Fibroblast of villous mesenchyme (primary cell): ENCODE measurements at regions not wholly inside any gene's neighbourhood (a gene's known extent, or its start where the extent isn't known, plus 50 kb on each side); places are given as distances from the start of the nearest gene placed in this dataset.

Experiments
- DNase-seq: peaks from one replicate; pipeline ENCODE4 v3.0.0-alpha.2; 2010; ENCODE audit warnings: low read depth
- H3K4me3 ChIP-seq: 2 replicates; pipeline ENCODE4 v1.5.1; 2011; ENCODE audit warnings: low read depth, mild to moderate bottlenecking, low read length
- TF ChIP-seq, protein P1 (sequence below): IDR thresholded peaks from 2 replicates; pipeline ENCODE4 v1.5.1; 2012; ENCODE audit warnings: low read depth, mild to moderate bottlenecking, low read length; ENCODE audit not compliant: insufficient read depth

DNA sequence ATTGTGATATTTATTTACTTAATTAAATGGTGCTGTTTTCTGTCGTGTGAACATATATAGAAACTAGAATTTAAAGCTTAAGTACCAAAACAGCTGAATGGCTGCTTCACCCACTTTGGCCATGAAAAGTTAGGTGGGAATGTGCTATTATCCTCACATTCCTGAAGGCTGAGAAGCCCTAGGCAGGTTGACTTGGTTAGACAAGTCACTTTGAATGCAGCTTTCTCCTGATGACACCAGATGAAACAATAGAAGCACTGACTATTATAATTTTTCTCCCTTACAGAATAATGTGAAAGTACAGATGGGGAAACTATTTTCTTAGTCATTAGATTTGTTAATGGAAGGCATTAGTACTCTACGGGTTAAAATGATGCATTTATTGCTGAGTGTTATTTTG, 65.1 kb upstream of the C5orf46 start:
- TF ChIP-seq, protein P1, sequence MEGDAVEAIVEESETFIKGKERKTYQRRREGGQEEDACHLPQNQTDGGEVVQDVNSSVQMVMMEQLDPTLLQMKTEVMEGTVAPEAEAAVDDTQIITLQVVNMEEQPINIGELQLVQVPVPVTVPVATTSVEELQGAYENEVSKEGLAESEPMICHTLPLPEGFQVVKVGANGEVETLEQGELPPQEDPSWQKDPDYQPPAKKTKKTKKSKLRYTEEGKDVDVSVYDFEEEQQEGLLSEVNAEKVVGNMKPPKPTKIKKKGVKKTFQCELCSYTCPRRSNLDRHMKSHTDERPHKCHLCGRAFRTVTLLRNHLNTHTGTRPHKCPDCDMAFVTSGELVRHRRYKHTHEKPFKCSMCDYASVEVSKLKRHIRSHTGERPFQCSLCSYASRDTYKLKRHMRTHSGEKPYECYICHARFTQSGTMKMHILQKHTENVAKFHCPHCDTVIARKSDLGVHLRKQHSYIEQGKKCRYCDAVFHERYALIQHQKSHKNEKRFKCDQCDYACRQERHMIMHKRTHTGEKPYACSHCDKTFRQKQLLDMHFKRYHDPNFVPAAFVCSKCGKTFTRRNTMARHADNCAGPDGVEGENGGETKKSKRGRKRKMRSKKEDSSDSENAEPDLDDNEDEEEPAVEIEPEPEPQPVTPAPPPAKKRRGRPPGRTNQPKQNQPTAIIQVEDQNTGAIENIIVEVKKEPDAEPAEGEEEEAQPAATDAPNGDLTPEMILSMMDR = no peak
- DNase-seq = no peak
- no peak overlapping the region for H3K4me3 ChIP-seq

DNA sequence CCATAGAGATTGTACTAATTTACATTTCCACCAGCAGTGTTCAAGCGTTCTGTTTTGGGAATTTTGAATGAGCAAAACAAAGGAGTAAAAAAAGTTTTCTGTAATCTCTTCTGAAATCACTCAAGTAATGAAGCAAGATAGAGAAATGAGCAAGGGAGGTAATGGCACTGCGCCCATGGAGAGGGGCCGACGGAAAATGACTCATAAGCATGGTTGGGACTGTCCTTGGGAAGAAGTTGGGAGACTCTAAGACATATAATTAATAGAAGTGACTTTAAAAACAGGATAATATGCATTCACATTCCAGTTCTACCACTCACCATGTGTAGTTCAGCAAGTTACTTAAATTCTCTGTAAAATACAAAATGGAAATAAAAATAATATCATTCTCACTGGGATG, 62.5 kb upstream of the C5orf46 start:
- TF ChIP-seq, protein P1 = no peak
- H3K4me3 ChIP-seq = no peak overlapping the region
- no peak for DNase-seq

DNA sequence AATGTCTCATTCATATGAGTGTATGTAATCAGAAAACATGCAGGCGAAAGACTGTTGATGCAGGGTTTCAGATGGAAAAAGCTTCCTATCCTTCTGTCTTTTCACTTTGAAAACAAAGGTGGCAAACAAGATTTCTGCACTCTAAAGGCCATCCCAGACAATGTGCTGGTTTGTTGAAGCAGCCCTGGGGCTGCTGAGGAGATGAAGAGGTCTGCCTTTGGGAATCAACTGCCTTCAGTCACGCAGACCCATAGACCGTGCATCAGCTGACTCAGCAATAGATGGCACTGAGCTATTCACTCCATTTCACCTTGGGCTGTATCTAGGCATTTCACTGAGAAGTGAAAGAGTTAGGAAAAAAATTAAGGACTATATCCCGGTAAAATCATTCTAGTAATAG, 60.5 kb upstream of the C5orf46 start:
- no peak for DNase-seq
- no peak overlapping the region for H3K4me3 ChIP-seq
- TF ChIP-seq, protein P1 = no peak

DNA sequence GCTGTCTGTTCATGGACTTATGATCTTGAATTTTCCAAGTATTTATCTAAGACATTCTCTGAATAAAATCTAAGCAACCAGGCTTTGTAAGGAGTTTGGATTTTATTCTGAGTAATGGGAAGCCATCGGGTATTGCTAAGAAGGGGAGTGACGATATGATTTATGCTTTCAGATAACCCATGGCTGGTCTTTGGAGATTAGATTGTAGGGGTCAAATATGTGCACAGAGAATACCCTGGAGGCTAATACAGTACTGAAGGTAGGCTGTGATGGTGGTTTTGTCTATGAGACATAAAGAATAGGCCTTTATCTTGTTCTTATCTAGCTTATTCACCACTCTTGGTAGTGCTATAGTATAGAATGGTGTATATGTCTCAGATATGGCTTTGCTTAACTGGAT, 60.0 kb upstream of the C5orf46 start:
- H3K4me3 ChIP-seq = no peak overlapping the region
- DNase-seq = no peak
- TF ChIP-seq, protein P1 = no peak

DNA sequence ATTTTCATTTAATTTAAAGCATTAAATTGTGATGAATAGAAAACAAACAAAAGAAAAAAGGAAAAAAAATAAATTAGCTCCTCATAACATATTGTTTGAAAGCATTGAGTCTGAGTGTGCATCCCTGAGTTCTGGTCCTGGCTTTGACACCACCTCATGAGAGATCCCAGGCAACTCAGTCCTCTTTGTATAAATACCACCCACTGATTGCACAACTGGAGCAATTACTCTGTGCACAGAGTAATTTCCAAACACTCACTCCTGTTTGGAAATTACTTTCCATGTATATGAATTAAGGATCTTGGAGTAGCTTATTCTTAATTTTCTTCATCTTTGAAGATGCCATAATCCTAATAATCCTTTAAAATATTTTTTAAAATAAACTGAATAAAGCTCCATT, 59.4 kb upstream of the C5orf46 start:
- TF ChIP-seq, protein P1 = no peak

DNA sequence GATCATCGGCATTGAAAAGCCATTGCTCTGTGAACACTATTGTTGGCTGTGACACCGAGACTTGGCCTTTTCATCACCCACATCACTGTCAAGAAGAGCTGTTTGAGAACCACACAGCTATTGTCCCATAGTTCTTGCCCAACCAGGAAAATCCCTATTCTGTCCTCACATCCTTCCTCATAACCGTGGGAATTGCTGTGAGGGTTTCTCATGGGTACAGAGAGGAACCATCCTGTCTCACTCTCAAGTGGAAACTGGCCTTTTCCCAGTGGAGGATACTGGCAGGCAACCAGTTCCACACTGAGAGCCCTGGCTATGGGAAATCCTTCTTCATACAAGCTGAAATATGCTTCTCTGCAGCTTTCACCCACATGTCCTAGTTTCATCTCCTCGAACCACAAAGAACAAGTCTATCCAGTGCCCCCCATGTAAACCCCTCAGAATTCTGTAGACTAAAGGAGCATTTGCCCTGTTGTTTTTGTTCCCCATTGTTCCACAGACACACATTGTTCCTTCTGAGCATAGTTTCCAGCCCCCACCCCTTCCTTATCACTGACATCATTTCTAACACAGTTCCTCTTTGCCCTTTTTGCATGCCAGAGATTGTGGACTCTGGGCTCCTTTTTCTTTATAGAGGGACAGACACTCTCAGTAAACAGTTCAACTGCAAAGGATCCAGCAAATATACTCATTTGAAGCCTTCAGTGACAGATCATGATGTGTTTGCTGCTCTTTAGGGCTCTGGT, 57.8 kb upstream of the C5orf46 start:
- DNase-seq = no peak
- no peak overlapping the region for H3K4me3 ChIP-seq
- TF ChIP-seq, protein P1 = no peak

More for the DNA sequence above, 59.4 kb upstream of the C5orf46 start:
- H3K4me3 ChIP-seq = no peak overlapping the region
- peak; percentile 13 for DNase-seq

DNA sequence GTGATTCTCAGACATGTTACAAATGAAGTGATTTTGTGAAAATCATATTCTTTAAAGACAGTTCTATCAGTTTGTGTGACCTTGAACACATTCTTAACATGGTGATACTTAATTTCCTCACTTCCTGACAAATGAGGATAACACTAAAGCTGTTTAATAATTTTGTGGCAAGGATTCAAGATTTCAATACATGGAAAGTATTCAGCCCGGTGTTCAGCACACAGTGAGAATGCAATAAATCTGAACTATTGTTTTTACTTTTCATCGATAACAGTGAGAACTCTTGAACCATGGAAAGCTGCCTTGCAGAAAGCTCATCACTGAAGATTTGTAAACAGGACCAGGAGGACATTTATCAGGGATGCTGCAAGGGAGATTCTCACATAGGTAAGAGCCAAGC, 57.1 kb upstream of the C5orf46 start:
- TF ChIP-seq, protein P1 = no peak
- no peak overlapping the region for H3K4me3 ChIP-seq
- no peak for DNase-seq
